Cardiac fibroblast (primary cell): ENCODE measurements at regions not wholly inside any gene's neighbourhood (a gene's known extent, or its start where the extent isn't known, plus 50 kb on each side); places are given as distances from the start of the nearest gene placed in this dataset.

Source experiments
- DNase-seq, 2 donors: peaks; one replicate each; pipeline versions ENCODE4 v3.0.0 to v3.0.0-alpha.2; 2010; ENCODE audit warnings: low read depth in 2 of 2
- H3K4me3 ChIP-seq, 2 donors: replicated peaks in 1 of 2; 1 replicate in 1 of 2; 2 replicates in 1 of 2; pipeline ENCODE4 v1.5.1; 2011; ENCODE audit warnings: low read depth in 2 of 2, low read length in 2 of 2, mild to moderate bottlenecking in 2 of 2, moderate library complexity in 1 of 2
- TF ChIP-seq, protein P1 (sequence below): IDR thresholded peaks from one replicate; pipeline ENCODE4 v1.5.1; 2011; ENCODE audit warnings: low read depth, mild to moderate bottlenecking, low read length, inconsistent platforms

DNA sequence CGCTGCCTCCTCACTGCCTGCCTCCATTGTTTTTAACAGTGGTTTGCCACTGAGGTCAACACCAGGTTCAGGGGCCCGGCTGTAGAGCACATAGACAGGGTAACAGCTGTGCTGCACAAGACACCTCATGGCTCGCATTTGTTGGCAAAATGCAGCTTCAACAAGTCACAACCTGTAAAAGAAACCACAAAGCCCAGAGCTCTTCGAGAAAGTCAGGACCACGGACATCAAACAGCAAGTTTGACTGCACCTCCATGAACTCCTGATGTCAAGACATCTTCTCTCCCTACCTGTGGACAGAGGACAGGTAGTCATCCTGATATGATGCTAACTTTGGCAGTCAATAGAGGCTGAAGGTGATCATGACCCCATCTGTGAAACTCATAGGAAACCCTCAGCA is 142.4 kb upstream of the SOX9 start:
- no peak for DNase-seq
- no peak overlapping the region for H3K4me3 ChIP-seq
- TF ChIP-seq, protein P1, sequence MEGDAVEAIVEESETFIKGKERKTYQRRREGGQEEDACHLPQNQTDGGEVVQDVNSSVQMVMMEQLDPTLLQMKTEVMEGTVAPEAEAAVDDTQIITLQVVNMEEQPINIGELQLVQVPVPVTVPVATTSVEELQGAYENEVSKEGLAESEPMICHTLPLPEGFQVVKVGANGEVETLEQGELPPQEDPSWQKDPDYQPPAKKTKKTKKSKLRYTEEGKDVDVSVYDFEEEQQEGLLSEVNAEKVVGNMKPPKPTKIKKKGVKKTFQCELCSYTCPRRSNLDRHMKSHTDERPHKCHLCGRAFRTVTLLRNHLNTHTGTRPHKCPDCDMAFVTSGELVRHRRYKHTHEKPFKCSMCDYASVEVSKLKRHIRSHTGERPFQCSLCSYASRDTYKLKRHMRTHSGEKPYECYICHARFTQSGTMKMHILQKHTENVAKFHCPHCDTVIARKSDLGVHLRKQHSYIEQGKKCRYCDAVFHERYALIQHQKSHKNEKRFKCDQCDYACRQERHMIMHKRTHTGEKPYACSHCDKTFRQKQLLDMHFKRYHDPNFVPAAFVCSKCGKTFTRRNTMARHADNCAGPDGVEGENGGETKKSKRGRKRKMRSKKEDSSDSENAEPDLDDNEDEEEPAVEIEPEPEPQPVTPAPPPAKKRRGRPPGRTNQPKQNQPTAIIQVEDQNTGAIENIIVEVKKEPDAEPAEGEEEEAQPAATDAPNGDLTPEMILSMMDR: no peak

DNA sequence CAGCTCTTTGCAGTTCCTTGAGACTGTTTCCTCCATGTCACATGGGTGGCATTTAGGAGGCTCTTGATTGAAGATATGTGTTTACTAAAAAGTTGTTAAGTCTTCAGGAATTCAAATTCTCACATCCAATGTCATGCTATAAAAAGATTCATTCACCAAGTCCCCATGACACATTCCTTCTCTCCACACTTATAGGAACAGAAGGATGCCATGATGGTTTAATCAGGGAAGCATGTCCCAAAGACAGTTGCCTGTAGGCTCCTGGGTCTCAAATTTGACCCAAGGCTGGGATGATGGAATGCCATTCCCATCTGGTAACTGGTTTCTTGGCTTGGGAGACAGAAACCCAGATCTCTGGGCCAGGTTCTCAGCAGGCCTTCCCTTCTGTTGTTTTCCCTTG is 140.6 kb upstream of the SOX9 start:
- no peak for DNase-seq
- TF ChIP-seq, protein P1: no peak

GRCh38 chr17:71983828-71984227 is 137.0 kb upstream of the SOX9 start:
- H3K4me3 ChIP-seq: no peak overlapping the region
- TF ChIP-seq, protein P1: no peak
- no peak for DNase-seq

More for the DNA sequence above, 140.6 kb upstream of the SOX9 start:
- H3K4me3 ChIP-seq: no peak overlapping the region

- DNase-seq: no peak
- TF ChIP-seq, protein P1: no peak
- H3K4me3 ChIP-seq: no peak overlapping the region
Measured at GRCh38 chr17:71985111-71986039, 135.4 kb upstream of the SOX9 start.

GRCh38 chr17:71986886-71987285 is 133.9 kb upstream of the SOX9 start:
- TF ChIP-seq, protein P1: no peak
- no peak for DNase-seq
- no peak overlapping the region for H3K4me3 ChIP-seq

GRCh38 chr17:71987634-71988033 is 133.2 kb upstream of the SOX9 start:
- TF ChIP-seq, protein P1: no peak
- H3K4me3 ChIP-seq: no peak overlapping the region
- no peak for DNase-seq
